Mesodermal cell (in vitro differentiated cells): ENCODE measurements at regions not wholly inside any gene's neighbourhood (a gene's known extent, or its start where the extent isn't known, plus 50 kb on each side); places are given as distances from the start of the nearest gene placed in this dataset.

ENCODE experiments used
- H3K27ac ChIP-seq: 2 replicates; pipeline ENCODE4 v1.7.0; 2013; ENCODE audit warnings: mild to moderate bottlenecking, low read depth, low read length, moderate library complexity; ENCODE audit not compliant: severe bottlenecking
- H3K36me3 ChIP-seq: 2 replicates; pipeline ENCODE4 v1.7.1; 2013; ENCODE audit warnings: mild to moderate bottlenecking, low read length, moderate library complexity; ENCODE audit not compliant: control insufficient read depth, insufficient read depth
- H3K4me1 ChIP-seq: one replicate; pipeline ENCODE4 v1.7.1; 2013; ENCODE audit warnings: mild to moderate bottlenecking, low read length; ENCODE audit not compliant: insufficient read depth, control insufficient read depth, poor library complexity, severe bottlenecking
- H3K4me3 ChIP-seq: 2 replicates; pipeline ENCODE4 v1.7.0; 2013; ENCODE audit warnings: low read length, control low read depth, mild to moderate bottlenecking; ENCODE audit not compliant: insufficient read depth, poor library complexity, severe bottlenecking; ENCODE audit errors: extremely low read depth
- H3K9me3 ChIP-seq: 2 replicates; pipeline ENCODE4 v1.7.1; 2013; ENCODE audit warnings: mild to moderate bottlenecking, low read length, moderate library complexity; ENCODE audit not compliant: control insufficient read depth
- WGBS, 2 experiments: methylation state at CpG; one replicate each; pipeline ENCODE4 v1.1.5; 2013; ENCODE audit warnings: missing lambda C conversion rate in 2 of 2; ENCODE audit not compliant: insufficient coverage in 2 of 2; 5-methylcytosine and 5-hydroxymethylcytosine counted together

GRCh38 chr22:48185071-48186055, 1422.9 kb downstream of the TBC1D22A start:
- 89 to 94% methylated on average over 17 to 18 of the region's 20 CpGs for WGBS, 2 experiments
- Histone ChIP-seq H3K27ac (no peak overlapping the region), H3K9me3 (no peaks in the 10 kb centered on the region), H3K36me3 (no peaks in the 10 kb centered on the region), H3K4me1 (no peaks in the 10 kb centered on the region), H3K4me3 (no peak overlapping the region)

- no peaks in the 10 kb centered on the region for H3K4me1 ChIP-seq
- H3K4me3 ChIP-seq = no peak overlapping the region
- 85 to 90% methylated on average over 20 to 24 of the region's 25 CpGs for WGBS, 2 experiments
Measured at GRCh38 chr22:48182846-48183805, 1420.7 kb downstream of the TBC1D22A start.

GRCh38 chr22:48182031-48182430, 1419.6 kb downstream of the TBC1D22A start:
- Histone ChIP-seq H3K4me1 (no peaks in the 10 kb centered on the region), H3K9me3 (no peaks in the 10 kb centered on the region), H3K27ac (no peak overlapping the region), H3K36me3 (no peaks in the 10 kb centered on the region), H3K4me3 (no peak overlapping the region)
- WGBS, 2 experiments = 72 to 88% methylated on average over 3 to 4 of the region's 5 CpGs

More at GRCh38 chr22:48182846-48183805, 1420.7 kb downstream of the TBC1D22A start:
- Histone ChIP-seq H3K27ac (no peak overlapping the region), H3K9me3 (no peaks in the 10 kb centered on the region), H3K36me3 (no peaks in the 10 kb centered on the region)

- Histone ChIP-seq H3K4me3 (no peak overlapping the region), H3K27ac (no peak overlapping the region), H3K4me1 (no peaks in the 10 kb centered on the region), H3K36me3 (no peaks in the 10 kb centered on the region), H3K9me3 (no peaks in the 10 kb centered on the region)
- 90 to 96% methylated on average over 5 to 8 of the region's 18 CpGs for WGBS, 2 experiments
Measured at GRCh38 chr22:48181263-48181955, 1419.0 kb downstream of the TBC1D22A start.

- no peaks in the 10 kb centered on the region for H3K4me1 ChIP-seq
- H3K27ac ChIP-seq = no peak overlapping the region
- H3K4me3 ChIP-seq = no peak overlapping the region
- H3K36me3 ChIP-seq = no peaks in the 10 kb centered on the region
- WGBS, 2 experiments = 83 to 100% methylated on average over 3 to 4 of the region's 4 CpGs
- no peaks in the 10 kb centered on the region for H3K9me3 ChIP-seq
Measured at GRCh38 chr22:48180631-48181030, 1418.2 kb downstream of the TBC1D22A start.

GRCh38 chr22:48179571-48180546, 1417.4 kb downstream of the TBC1D22A start:
- Histone ChIP-seq H3K27ac (no peak overlapping the region), H3K4me3 (no peak overlapping the region), H3K36me3 (no peaks in the 10 kb centered on the region), H3K9me3 (no peaks in the 10 kb centered on the region), H3K4me1 (no peaks in the 10 kb centered on the region)
- WGBS, 2 experiments = 63 to 95% methylated on average over 2 to 9 of the region's 15 CpGs

GRCh38 chr22:48178536-48178935, 1416.1 kb downstream of the TBC1D22A start:
- Histone ChIP-seq H3K4me3 (no peak overlapping the region), H3K9me3 (no peaks in the 10 kb centered on the region), H3K4me1 (no peaks in the 10 kb centered on the region), H3K36me3 (no peaks in the 10 kb centered on the region), H3K27ac (no peak overlapping the region)
- WGBS, 2 experiments = 78 to 94% methylated on average over 7 of the region's 7 CpGs

- 80 to 90% methylated on average over 4 to 5 of the region's 5 CpGs for whole genome bisulfite sequencing, 2 experiments
- no peaks in the 10 kb centered on the region for H3K36me3 ChIP-seq
- no peak overlapping the region for H3K4me3 ChIP-seq
- no peaks in the 10 kb centered on the region for H3K4me1 ChIP-seq
- H3K9me3 ChIP-seq = no peaks in the 10 kb centered on the region
- H3K27ac ChIP-seq = no peak overlapping the region
Measured at GRCh38 chr22:48177631-48178030, 1415.2 kb downstream of the TBC1D22A start.

GRCh38 chr22:48175721-48176120, 1413.3 kb downstream of the TBC1D22A start:
- H3K4me3 ChIP-seq = no peak overlapping the region
- H3K27ac ChIP-seq = no peak overlapping the region
- 85 to 88% methylated on average over 1 to 2 of the region's 2 CpGs for WGBS, 2 experiments
- no peaks in the 10 kb centered on the region for H3K4me1 ChIP-seq
- no peaks in the 10 kb centered on the region for H3K9me3 ChIP-seq
- H3K36me3 ChIP-seq = no peaks in the 10 kb centered on the region
